ENCODE measurements at regions not wholly inside any gene's neighbourhood (a gene's known extent, or its start where the extent isn't known, plus 50 kb on each side); places are given as distances from the start of the nearest gene placed in this dataset.

- Mint-ChIP-seq H3K9me3 (ENCODE audit: insufficient read depth) (peaks cover 7% of the 10 kb centered on the region), H3K27ac (no peak overlapping the region), H3K4me3 (no peak overlapping the region), H3K27me3 (peaks cover 13% of the 10 kb centered on the region), H3K4me1 (no peaks in the 10 kb centered on the region)
- Histone ChIP-seq H3K9ac (ENCODE audit: low read length) (no peak overlapping the region), H3K79me2 (ENCODE audit: control insufficient read depth, insufficient read depth, low read length) (no peaks in the 10 kb centered on the region), H4K20me1 (ENCODE audit: control insufficient read depth, insufficient read depth, low read length, poor library complexity, severe bottlenecking) (no peaks in the 10 kb centered on the region), H3K36me3 (replicated peaks in 1 of 2; ENCODE audit: control extremely low read depth in 1 of 2, control insufficient read depth in 1 of 2, extremely low read depth in 1 of 2, insufficient read depth in 2 of 2, low read length in 1 of 2) (no peaks in the 10 kb centered on the region), H3K4me2 (replicated peaks; ENCODE audit: low read depth, low read length, poor library complexity, severe bottlenecking) (no peak overlapping the region), H3K27ac (ENCODE audit: low read length in 2 of 2) (no peak overlapping the region), H2AFZ (ENCODE audit: insufficient read depth, low read depth, low read length, poor library complexity, severe bottlenecking) (no peak overlapping the region), H3K4me1 (ENCODE audit: control insufficient read depth in 2 of 2, insufficient read depth in 2 of 2, low read length in 2 of 2) (no peaks in the 10 kb centered on the region), H3K9me3 (ENCODE audit: control extremely low read depth in 1 of 3, control insufficient read depth in 2 of 3, insufficient read depth in 1 of 3, low read length in 2 of 3) (no peaks in the 10 kb centered on the region), H3K4me3 (ENCODE audit: control extremely low read depth in 1 of 5, extremely low read depth in 1 of 5, insufficient read depth in 1 of 5, low read depth in 2 of 5, low read length in 4 of 5) (no peak overlapping the region), H3K27me3 (replicated peaks in 1 of 4; ENCODE audit: control extremely low read depth in 1 of 4, control insufficient read depth in 3 of 4, insufficient read depth in 4 of 4, low read length in 3 of 4) (no peaks in the 10 kb centered on the region)
- ATAC-seq (ENCODE audit: low read depth) (no peak), DNase-seq (no peak)
- CTCF ChIA-PET, result no interaction called here
- intact Hi-C loops (cut with micrococcal nuclease), result no loop called here
- TF ChIP-seq CTCF (IDR thresholded peaks at IDR 0.05) (no peak), EZH2 (IDR thresholded peaks at IDR 0.05; ENCODE audit: borderline replicate concordance, insufficient read depth, low read depth, low read length, poor library complexity, severe bottlenecking) (no peak)
- POLR2A ChIA-PET, result no interaction called here
- WGBS (ENCODE audit: insufficient coverage), result 96% methylated on average over 4 of the region's 4 CpGs
Observed at GRCh38 chr22:27454807-27455450, 346.6 kb downstream of the MN1 start.

- H3K4me3 Mint-ChIP-seq, result no peak overlapping the region
- TF ChIP-seq CTCF (IDR thresholded peaks at IDR 0.05), result no peak
- no peak for TF ChIP-seq EZH2 (IDR thresholded peaks at IDR 0.05; ENCODE audit: borderline replicate concordance, insufficient read depth, low read depth, low read length, poor library complexity, severe bottlenecking)
- DNase-seq (no peak), ATAC-seq (ENCODE audit: low read depth) (no peak)
- no peak overlapping the region for H3K4me3 ChIP-seq (ENCODE audit: control extremely low read depth in 1 of 5, extremely low read depth in 1 of 5, insufficient read depth in 1 of 5, low read depth in 2 of 5, low read length in 4 of 5)
- no peaks in the 10 kb centered on the region for H4K20me1 ChIP-seq (ENCODE audit: control insufficient read depth, insufficient read depth, low read length, poor library complexity, severe bottlenecking)
- ChIA-PET POLR2A (no interaction called here), CTCF (interaction anchor here (0.6 kb wide), 1 partner anchor 659 kb away, joined by 3 read pairs; no protein-coding TSS in a partner anchor)
- no peaks in the 10 kb centered on the region for H3K9me3 ChIP-seq (ENCODE audit: control extremely low read depth in 1 of 3, control insufficient read depth in 2 of 3, insufficient read depth in 1 of 3, low read length in 2 of 3)
- H3K27me3 ChIP-seq (replicated peaks in 1 of 4; ENCODE audit: control extremely low read depth in 1 of 4, control insufficient read depth in 3 of 4, insufficient read depth in 4 of 4, low read length in 3 of 4), result no peaks in the 10 kb centered on the region
- no peaks in the 10 kb centered on the region for H3K79me2 ChIP-seq (ENCODE audit: control insufficient read depth, insufficient read depth, low read length)
- H3K4me1 Mint-ChIP-seq, result no peaks in the 10 kb centered on the region
- H3K9me3 Mint-ChIP-seq (ENCODE audit: insufficient read depth), result peaks cover 6% of the 10 kb centered on the region
- no peak overlapping the region for H2AFZ ChIP-seq (ENCODE audit: insufficient read depth, low read depth, low read length, poor library complexity, severe bottlenecking)
- H3K27me3 Mint-ChIP-seq, result peaks cover 16% of the 10 kb centered on the region
- no peaks in the 10 kb centered on the region for H3K36me3 ChIP-seq (replicated peaks in 1 of 2; ENCODE audit: control extremely low read depth in 1 of 2, control insufficient read depth in 1 of 2, extremely low read depth in 1 of 2, insufficient read depth in 2 of 2, low read length in 1 of 2)
- WGBS (ENCODE audit: insufficient coverage), result 86% methylated on average over 1 of the region's 2 CpGs
- no peak overlapping the region for H3K4me2 ChIP-seq (replicated peaks; ENCODE audit: low read depth, low read length, poor library complexity, severe bottlenecking)
- H3K27ac Mint-ChIP-seq, result no peak overlapping the region
- no peak overlapping the region for H3K27ac ChIP-seq (ENCODE audit: low read length in 2 of 2)
- no peaks in the 10 kb centered on the region for H3K4me1 ChIP-seq (ENCODE audit: control insufficient read depth in 2 of 2, insufficient read depth in 2 of 2, low read length in 2 of 2)
- intact Hi-C loops (cut with micrococcal nuclease), result no loop called here
- no peak overlapping the region for H3K9ac ChIP-seq (ENCODE audit: low read length)
Observed at GRCh38 chr22:27455526-27455925, 346.0 kb downstream of the MN1 start.
